GM10248 (cell line): ENCODE measurements at regions not wholly inside any gene's neighbourhood (a gene's known extent, or its start where the extent isn't known, plus 50 kb on each side); places are given as distances from the start of the nearest gene placed in this dataset.
"Not testable (repeated sequence)": the region's sequence is repeated elsewhere in the genome, so short reads cannot be mapped to it uniquely, and the experiment has no call there.

Experiments used
- CTCF ChIA-PET: fragments of 300-600 bp; sonication (Branson Sonifier 250); formaldehyde crosslinking; extraction: SDS; loops from one replicate; lab custom pipeline; 2021; ENCODE audit warnings: antibody characterized with exemption; lab: Yijun Ruan, JAX
- POLR2A ChIA-PET: fragments of 350-650 bp; sonication (Branson Sonifier 250); formaldehyde crosslinking; extraction: SDS; loops from one replicate; lab custom pipeline; 2020; ENCODE audit warnings: antibody characterized with exemption; lab: Yijun Ruan, JAX
- DNase-seq: peaks from one replicate; pipeline ENCODE4 v3.0.0; 2012; ENCODE audit errors: extremely low spot score
- TF ChIP-seq, protein P1 (sequence below): IDR thresholded peaks from 2 replicates; pipeline ENCODE4 v1.5.1; 2012; ENCODE audit warnings: mild to moderate bottlenecking, low read depth; ENCODE audit errors: extremely low read depth, missing control alignments, control extremely low read depth

DNA sequence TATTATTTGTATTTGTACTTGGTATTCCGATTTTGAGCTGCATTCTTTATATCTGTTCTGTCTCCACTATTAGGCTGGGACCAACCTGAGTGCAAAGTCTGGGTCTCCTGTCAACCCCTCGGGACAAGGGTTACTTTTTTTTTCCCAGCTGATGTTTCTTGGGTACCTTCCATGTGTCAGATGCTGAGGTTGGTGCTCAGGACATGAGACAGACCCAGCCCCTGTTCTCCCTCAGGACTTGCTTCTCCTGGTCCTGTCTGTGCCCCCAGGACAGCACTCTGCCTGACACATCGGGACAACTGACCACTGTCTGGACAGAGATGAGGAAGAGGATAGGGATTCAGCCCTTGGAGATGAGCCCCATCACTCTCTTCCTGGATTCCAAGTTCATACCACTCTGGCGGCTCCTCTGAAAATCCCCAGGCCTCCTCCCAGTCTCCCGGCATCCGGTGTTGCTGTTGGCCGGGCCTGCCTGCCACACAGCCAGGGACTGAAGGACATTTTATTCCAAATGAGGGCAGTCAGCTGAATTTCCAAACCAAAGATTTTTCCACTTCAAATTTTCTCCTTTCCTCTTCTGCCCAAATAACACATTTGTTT, 55.6 kb upstream of the FMOD start:
- CTCF ChIA-PET, result interaction anchor here (1.0 kb wide), 1 partner anchor 18 kb away, joined by 3 read pairs; no protein-coding TSS in a partner anchor
- TF ChIP-seq, protein P1, sequence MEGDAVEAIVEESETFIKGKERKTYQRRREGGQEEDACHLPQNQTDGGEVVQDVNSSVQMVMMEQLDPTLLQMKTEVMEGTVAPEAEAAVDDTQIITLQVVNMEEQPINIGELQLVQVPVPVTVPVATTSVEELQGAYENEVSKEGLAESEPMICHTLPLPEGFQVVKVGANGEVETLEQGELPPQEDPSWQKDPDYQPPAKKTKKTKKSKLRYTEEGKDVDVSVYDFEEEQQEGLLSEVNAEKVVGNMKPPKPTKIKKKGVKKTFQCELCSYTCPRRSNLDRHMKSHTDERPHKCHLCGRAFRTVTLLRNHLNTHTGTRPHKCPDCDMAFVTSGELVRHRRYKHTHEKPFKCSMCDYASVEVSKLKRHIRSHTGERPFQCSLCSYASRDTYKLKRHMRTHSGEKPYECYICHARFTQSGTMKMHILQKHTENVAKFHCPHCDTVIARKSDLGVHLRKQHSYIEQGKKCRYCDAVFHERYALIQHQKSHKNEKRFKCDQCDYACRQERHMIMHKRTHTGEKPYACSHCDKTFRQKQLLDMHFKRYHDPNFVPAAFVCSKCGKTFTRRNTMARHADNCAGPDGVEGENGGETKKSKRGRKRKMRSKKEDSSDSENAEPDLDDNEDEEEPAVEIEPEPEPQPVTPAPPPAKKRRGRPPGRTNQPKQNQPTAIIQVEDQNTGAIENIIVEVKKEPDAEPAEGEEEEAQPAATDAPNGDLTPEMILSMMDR, result no peak
- DNase-seq, result no peak
- POLR2A ChIA-PET, result no interaction called here

DNA sequence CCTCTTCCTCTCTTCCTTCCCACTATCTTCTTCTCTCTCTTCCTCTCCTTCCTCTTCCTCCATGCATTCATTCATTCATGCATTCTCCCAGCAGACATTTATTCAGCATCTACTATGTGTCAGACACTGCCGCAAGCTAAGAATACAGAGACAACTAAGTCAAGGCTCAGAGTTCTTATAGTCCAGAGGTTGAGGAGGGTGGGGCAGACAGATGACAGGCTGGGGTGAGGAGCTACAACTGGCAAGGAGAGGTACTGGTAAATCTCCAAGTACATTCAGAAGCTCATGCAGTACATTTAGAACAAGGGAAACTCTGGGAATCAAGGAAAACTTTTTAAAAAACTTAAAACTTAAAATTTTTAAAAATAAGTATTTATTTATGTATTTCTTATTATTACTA, 56.4 kb upstream of the FMOD start:
- DNase-seq, result no peak
- ChIA-PET POLR2A (no interaction called here), CTCF (interaction anchor here (1.0 kb wide), 1 partner anchor 19 kb away, joined by 3 read pairs; no protein-coding TSS in a partner anchor)

DNA sequence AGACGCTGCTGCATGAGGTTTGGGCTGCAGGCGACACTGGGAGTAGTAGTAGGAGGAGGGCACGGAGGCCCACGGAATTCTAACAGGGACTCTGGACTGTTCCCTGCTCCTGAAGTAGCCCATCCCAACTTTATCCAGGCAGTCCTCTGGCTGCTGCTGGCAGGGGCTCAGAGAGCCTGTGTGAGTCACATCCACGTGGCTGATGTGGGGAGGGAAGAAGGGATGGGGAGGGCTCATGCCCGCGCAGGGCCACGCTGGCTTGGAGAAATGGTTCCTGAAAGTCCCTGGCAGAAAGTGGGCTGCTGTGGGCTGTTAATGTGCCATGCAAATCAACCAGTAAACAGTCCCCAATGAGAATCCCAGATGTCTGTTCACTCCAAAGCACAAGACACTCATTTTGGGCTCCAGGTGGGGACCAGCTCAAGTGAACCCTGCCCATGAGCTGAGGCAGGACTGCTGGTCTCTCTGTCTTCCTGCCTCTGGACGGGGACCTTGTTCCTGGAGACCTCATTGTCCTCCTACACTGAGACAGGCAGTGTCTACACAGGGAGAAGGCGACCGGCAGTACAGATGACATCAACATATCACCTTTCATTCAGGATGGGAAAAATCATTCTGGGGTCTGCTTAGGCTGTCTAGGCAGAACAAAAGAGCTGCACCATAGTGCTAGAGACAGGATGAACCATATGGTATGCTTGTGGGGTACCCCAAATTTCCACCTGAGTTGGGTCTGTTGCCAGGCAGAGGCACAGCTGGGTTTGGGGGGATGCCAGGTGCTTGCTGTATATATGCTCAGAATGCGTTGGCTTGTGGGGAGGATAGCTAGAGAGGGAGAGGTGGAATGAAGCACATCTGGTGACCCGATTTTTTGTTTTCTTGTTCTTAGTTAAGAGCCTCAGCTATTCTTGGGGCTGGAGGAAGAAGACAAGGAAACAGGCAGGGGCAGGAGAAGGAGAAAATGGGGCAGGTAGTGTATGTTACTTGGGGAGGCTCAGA, 57.9 kb upstream of the FMOD start:
- DNase-seq, result no peak
- TF ChIP-seq, protein P1, result no peak
- POLR2A ChIA-PET, result no interaction called here
- CTCF ChIA-PET, result no interaction called here

More for the DNA sequence above, 56.4 kb upstream of the FMOD start:
- TF ChIP-seq, protein P1, result no peak

DNA sequence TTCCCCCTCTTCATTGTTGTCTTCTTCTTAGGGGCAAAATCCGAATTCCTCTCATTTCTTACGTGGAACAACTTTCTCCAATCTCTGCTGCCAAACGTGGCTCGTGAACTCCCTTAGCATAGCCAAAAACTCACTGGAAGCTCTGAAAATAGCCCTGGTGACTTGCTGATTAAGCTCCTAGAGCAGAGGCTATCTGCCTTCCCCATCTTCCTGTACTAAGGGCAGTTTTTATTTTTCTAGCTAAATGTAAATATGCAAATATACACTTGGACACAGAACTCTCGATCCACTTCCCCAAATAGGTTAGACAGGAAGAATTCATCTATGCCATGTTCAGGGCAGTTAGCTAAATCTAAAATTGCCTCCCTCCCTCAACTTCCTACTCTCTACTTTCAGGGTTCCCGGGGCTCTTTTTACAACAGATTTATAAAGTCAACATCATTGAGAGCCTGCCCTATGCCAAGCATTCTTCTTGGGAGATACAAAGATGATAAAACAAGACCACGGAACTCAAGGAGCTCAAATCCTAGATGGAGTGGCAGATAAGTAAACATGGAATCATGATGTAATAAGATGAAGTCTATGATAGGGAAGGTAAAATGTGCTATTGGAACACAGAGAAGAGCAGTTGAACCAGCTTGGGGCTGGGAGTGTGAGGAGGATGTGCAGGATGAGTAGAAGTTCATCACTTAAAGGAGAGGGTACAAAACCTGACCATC, 59.4 kb upstream of the FMOD start:
- DNase-seq, result no peak
- ChIA-PET CTCF (interaction anchor here (0.8 to 1.3 kb wide), 5 partner anchors 11 to 77 kb away, joined by 3 to 4 read pairs (median 3); no protein-coding TSS in a partner anchor), POLR2A (no interaction called here)
- TF ChIP-seq, protein P1, result no peak

DNA sequence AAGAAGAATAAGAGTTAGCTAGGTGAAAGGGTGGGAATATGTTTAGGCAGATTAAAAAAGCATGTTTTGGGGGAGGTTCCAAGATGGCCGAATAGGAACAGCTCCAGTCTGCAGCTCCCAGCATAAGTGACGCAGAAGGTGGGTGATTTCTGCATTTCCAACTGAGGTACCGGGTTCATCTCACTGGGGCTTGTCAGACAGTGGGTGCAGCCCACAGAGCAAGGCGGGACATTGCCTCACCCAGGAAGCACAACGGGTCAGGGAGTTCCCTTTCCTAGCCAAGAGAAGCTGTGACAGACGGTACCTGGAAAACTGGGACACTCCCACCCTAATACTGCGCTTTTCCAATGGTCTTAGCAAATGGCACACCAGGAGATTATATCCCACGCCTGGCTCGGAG, 60.5 kb upstream of the FMOD start:
- POLR2A ChIA-PET, DNase-seq: not testable (repeated sequence)
- CTCF ChIA-PET, result interaction anchor here (0.8 to 1.0 kb wide), 2 partner anchors 8 to 29 kb away, joined by 3 read pairs; no protein-coding TSS in a partner anchor

DNA sequence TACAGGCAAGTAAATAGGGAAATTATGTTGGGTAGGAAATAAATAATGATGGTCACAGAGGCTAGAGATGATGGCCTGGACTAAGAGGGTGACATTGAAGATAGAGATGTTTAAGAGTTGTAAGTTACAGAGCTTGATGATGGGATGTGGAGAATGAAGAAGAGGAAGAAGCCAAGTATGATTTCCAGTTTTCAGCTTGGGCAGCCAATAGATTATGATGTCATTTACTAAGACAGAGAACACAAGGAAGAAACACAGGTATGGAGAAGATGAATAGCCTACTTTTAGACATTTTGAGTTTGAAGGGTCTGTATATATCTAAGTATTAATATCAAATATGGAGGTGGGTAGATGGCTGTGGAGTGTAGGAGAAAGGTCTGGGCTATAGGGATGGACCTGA, 56.0 kb upstream of the PRELP start:
- POLR2A ChIA-PET, result no interaction called here
- CTCF ChIA-PET, result interaction anchor here (1.0 to 1.6 kb wide), 3 partner anchors 8 to 147 kb away, joined by 3 to 5 read pairs (median 3); no protein-coding TSS in a partner anchor
- DNase-seq, result no peak
- TF ChIP-seq, protein P1, result no peak
